WTC11 (cell line): ENCODE measurements at regions not wholly inside any gene's neighbourhood (a gene's known extent, or its start where the extent isn't known, plus 50 kb on each side); places are given as distances from the start of the nearest gene placed in this dataset.

Source experiments
- CBFB ChIP-seq: sonication (generic); formaldehyde crosslinking; IDR thresholded peaks from 2 replicates; pipeline ENCODE4 v1.8.1; 2022; ENCODE audit warnings: mild to moderate bottlenecking, low read depth, missing genetic modification reagents
- CTCF ChIP-seq: fragments of 200-600 bp; IDR thresholded peaks from 2 replicates; pipeline ENCODE4 v1.8.0; 2022; ENCODE audit warnings: antibody characterized with exemption
- E2F1 ChIP-seq: sonication (generic); formaldehyde crosslinking; IDR thresholded peaks from 2 replicates; pipeline ENCODE4 v1.8.0; 2022; ENCODE audit warnings: mild to moderate bottlenecking, missing genetic modification reagents
- E2F4 ChIP-seq: sonication (generic); formaldehyde crosslinking; IDR thresholded peaks from 2 replicates; pipeline ENCODE4 v1.8.1; 2022; ENCODE audit warnings: low read depth, mild to moderate bottlenecking, moderate library complexity, missing genetic modification reagents, borderline replicate concordance
- ESRRA ChIP-seq: sonication (generic); formaldehyde crosslinking; IDR thresholded peaks from 2 replicates; pipeline ENCODE4 v1.8.1; 2022; ENCODE audit warnings: mild to moderate bottlenecking, missing genetic modification reagents, borderline replicate concordance
- SMAD3 ChIP-seq: sonication (generic); formaldehyde crosslinking; IDR thresholded peaks from 2 replicates; pipeline ENCODE4 v1.8.0; 2022; ENCODE audit warnings: missing genetic modification reagents, mild to moderate bottlenecking, borderline replicate concordance
- USF1 ChIP-seq: sonication (generic); formaldehyde crosslinking; IDR thresholded peaks from 2 replicates; pipeline ENCODE4 v1.8.0; 2022; ENCODE audit warnings: mild to moderate bottlenecking, missing genetic modification reagents
- ZSCAN18 ChIP-seq: fragments of 250-450 bp; sonication (Bioruptor Pico); IDR thresholded peaks from 2 replicates; pipeline ENCODE4 v2.1.2; 2022; ENCODE audit warnings: mild to moderate bottlenecking, moderate library complexity

- no peak for TF ChIP-seq CTCF
- TF ChIP-seq CBFB (CRISPR knock-in tag), result no peak
- no peak for TF ChIP-seq ZSCAN18 (CRISPR knock-in tag)
- no peak for TF ChIP-seq SMAD3 (CRISPR knock-in tag)
- TF ChIP-seq E2F1 (CRISPR knock-in tag), result no peak
- TF ChIP-seq E2F4, result no peak
- no peak for TF ChIP-seq ESRRA (CRISPR knock-in tag)
- no peak for TF ChIP-seq USF1 (CRISPR knock-in tag)
Measured at GRCh38 chrX:67114635-67115034, 429.2 kb upstream of the AR start.
